ENCODE measurements at regions not wholly inside any gene's neighbourhood (a gene's known extent, or its start where the extent isn't known, plus 50 kb on each side); places are given as distances from the start of the nearest gene placed in this dataset. TPM values are rescaled to one million over a fixed set of nuclear protein-coding genes. Genes with fewer than 3 reads are reported as not detected.

Small RNA genes lying in the stretch of these regions (small RNA-seq; reads per million reads assigned to genes)
- not detected for gene RNU4-77P

Data from body of pancreas (tissue), 1 donor.